HL-60 (cell line): ENCODE measurements at regions not wholly inside any gene's neighbourhood (a gene's known extent, or its start where the extent isn't known, plus 50 kb on each side); places are given as distances from the start of the nearest gene placed in this dataset.

Experiments
- DNase-seq, 2 experiments: peaks; one replicate each; pipeline ENCODE4 v3.0.0-alpha.2; 2010 to 2020; ENCODE audit warnings: low read depth in 1 of 2, low spot score in 1 of 2
- H3K27ac ChIP-seq: fragments of 250-450 bp; sonication (Bioruptor Pico); replicated peaks from 2 replicates; pipeline ENCODE4 v1.5.1; 2020; ENCODE audit warnings: mild to moderate bottlenecking, moderate library complexity
- H3K27me3 ChIP-seq: fragments of 250-450 bp; sonication (Bioruptor Pico); 2 replicates; pipeline ENCODE4 v1.5.1; 2021; ENCODE audit warnings: mild to moderate bottlenecking, moderate library complexity; ENCODE audit not compliant: insufficient read depth, poor library complexity, severe bottlenecking
- H3K4me3 ChIP-seq: replicated peaks from 2 replicates; pipeline ENCODE4 v1.5.1; 2011; ENCODE audit warnings: mild to moderate bottlenecking, control low read depth, low read length; ENCODE audit not compliant: insufficient read depth
- CTCF ChIP-seq: IDR thresholded peaks from one replicate; pipeline ENCODE4 v1.5.1; 2011; ENCODE audit warnings: low read length, control low read depth, inconsistent platforms; ENCODE audit not compliant: insufficient read depth
- GABPA ChIP-seq: IDR thresholded peaks from 2 replicates; pipeline ENCODE4 v1.6.1; 2012; ENCODE audit warnings: low read depth
- POLR2AphosphoS5 ChIP-seq: IDR thresholded peaks from 2 replicates; pipeline ENCODE4 v1.6.1; 2012; ENCODE audit warnings: low read depth
- REST ChIP-seq: IDR thresholded peaks from 2 replicates; pipeline ENCODE4 v1.6.1; 2012; ENCODE audit warnings: low read depth; ENCODE audit not compliant: insufficient replicate concordance
- SPI1 ChIP-seq: IDR thresholded peaks from 2 replicates; pipeline ENCODE4 v1.6.1; 2012; ENCODE audit warnings: low read depth, mild to moderate bottlenecking, borderline replicate concordance

- TF ChIP-seq GABPA (no peak), SPI1 (no peak), REST (no peak)
- H3K27ac ChIP-seq: no peak overlapping the region
- H3K4me3 ChIP-seq: no peak overlapping the region
- no peak for DNase-seq
- H3K27me3 ChIP-seq: peaks cover 9% of the 10 kb centered on the region
These were observed 165.6 kb downstream of the EFNB2 start for GRCh38 chr13:106369858-106370257.

- TF ChIP-seq GABPA (no peak), SPI1 (no peak), REST (no peak), POLR2AphosphoS5 (no peak), CTCF (no peak)
- no peak overlapping the region for H3K27ac ChIP-seq
- no peak for DNase-seq
These were observed 166.4 kb downstream of the EFNB2 start for GRCh38 chr13:106369091-106369490.

GRCh38 chr13:106367361-106367971 lies 168.0 kb downstream of the EFNB2 start:
- no peak for TF ChIP-seq POLR2AphosphoS5
- TF ChIP-seq GABPA: no peak
- TF ChIP-seq SPI1: no peak
- TF ChIP-seq CTCF: no peak
- TF ChIP-seq REST: no peak
- H3K27me3 ChIP-seq: peaks cover 9% of the 10 kb centered on the region
- H3K4me3 ChIP-seq: no peak overlapping the region
- no peak for DNase-seq
- H3K27ac ChIP-seq: no peak overlapping the region

More at GRCh38 chr13:106369091-106369490, 166.4 kb downstream of the EFNB2 start:
- peaks cover 9% of the 10 kb centered on the region for H3K27me3 ChIP-seq
- H3K4me3 ChIP-seq: no peak overlapping the region
